ENCODE measurements at regions not wholly inside any gene's neighbourhood (a gene's known extent, or its start where the extent isn't known, plus 50 kb on each side); places are given as distances from the start of the nearest gene placed in this dataset.

GRCh38 chr2:239471011-239471792, 70.4 kb upstream of the HDAC4 start:
- peaks cover 29% of the 10 kb centered on the region for H3K27me3 Mint-ChIP-seq (ENCODE audit: insufficient read depth, unreplicated experiment)
- H3K27ac Mint-ChIP-seq (ENCODE audit: low read depth, unreplicated experiment) = no peak overlapping the region
- no peaks in the 10 kb centered on the region for H3K9me3 Mint-ChIP-seq (ENCODE audit: unreplicated experiment)
- no TSS peak for BruUV-seq (replicated peaks)
- no peaks in the 10 kb centered on the region for H3K4me1 Mint-ChIP-seq (ENCODE audit: insufficient read depth, unreplicated experiment)
- no peak overlapping the region for H3K4me3 Mint-ChIP-seq (ENCODE audit: unreplicated experiment)
- no peaks in the 10 kb centered on the region for H3K36me3 Mint-ChIP-seq (ENCODE audit: insufficient read depth, unreplicated experiment)
- ChIA-PET POLR2A (no interaction called here), CTCF (no interaction called here)
- no peak for DNase-seq (ENCODE audit: unreplicated experiment)
- no peak for TF ChIP-seq CTCF (IDR thresholded peaks at IDR 0.05; ENCODE audit: unreplicated experiment)
- intact Hi-C loops (cut with micrococcal nuclease) = no loop called here

GRCh38 chr2:239470151-239470900, 69.5 kb upstream of the HDAC4 start:
- DNase-seq (ENCODE audit: unreplicated experiment) = no peak
- no peak for TF ChIP-seq CTCF (IDR thresholded peaks at IDR 0.05; ENCODE audit: unreplicated experiment)
- Mint-ChIP-seq H3K27me3 (ENCODE audit: insufficient read depth, unreplicated experiment) (peaks cover 29% of the 10 kb centered on the region), H3K36me3 (ENCODE audit: insufficient read depth, unreplicated experiment) (no peaks in the 10 kb centered on the region), H3K4me3 (ENCODE audit: unreplicated experiment) (no peak overlapping the region), H3K27ac (ENCODE audit: low read depth, unreplicated experiment) (no peak overlapping the region), H3K4me1 (ENCODE audit: insufficient read depth, unreplicated experiment) (peaks cover under 1% of the 10 kb centered on the region), H3K9me3 (ENCODE audit: unreplicated experiment) (no peaks in the 10 kb centered on the region)
- BruUV-seq (replicated peaks) = no TSS peak
- intact Hi-C loops (cut with micrococcal nuclease) = no loop called here
- ChIA-PET CTCF (no interaction called here), POLR2A (no interaction called here)

- no peak for DNase-seq (ENCODE audit: unreplicated experiment)
- H3K4me1 Mint-ChIP-seq (ENCODE audit: insufficient read depth, unreplicated experiment) = peaks cover 6% of the 10 kb centered on the region
- BruUV-seq (replicated peaks) = no TSS peak
- no peak overlapping the region for H3K27ac Mint-ChIP-seq (ENCODE audit: low read depth, unreplicated experiment)
- intact Hi-C loops (cut with micrococcal nuclease) = no loop called here
- no peak overlapping the region for H3K4me3 Mint-ChIP-seq (ENCODE audit: unreplicated experiment)
- no peaks in the 10 kb centered on the region for H3K9me3 Mint-ChIP-seq (ENCODE audit: unreplicated experiment)
- H3K27me3 Mint-ChIP-seq (ENCODE audit: insufficient read depth, unreplicated experiment) = peaks cover 24% of the 10 kb centered on the region
- no peak for TF ChIP-seq CTCF (IDR thresholded peaks at IDR 0.05; ENCODE audit: unreplicated experiment)
- ChIA-PET CTCF (no interaction called here), POLR2A (no interaction called here)
- no peaks in the 10 kb centered on the region for H3K36me3 Mint-ChIP-seq (ENCODE audit: insufficient read depth, unreplicated experiment)
Observed at GRCh38 chr2:239469106-239469960, 68.5 kb upstream of the HDAC4 start.

GRCh38 chr2:239468491-239469105, 67.8 kb upstream of the HDAC4 start:
- H3K27me3 Mint-ChIP-seq (ENCODE audit: insufficient read depth, unreplicated experiment) = peaks cover 17% of the 10 kb centered on the region
- no peak for DNase-seq (ENCODE audit: unreplicated experiment)
- ChIA-PET CTCF (no interaction called here), POLR2A (no interaction called here)
- H3K4me3 Mint-ChIP-seq (ENCODE audit: unreplicated experiment) = no peak overlapping the region
- peaks cover 6% of the 10 kb centered on the region for H3K4me1 Mint-ChIP-seq (ENCODE audit: insufficient read depth, unreplicated experiment)
- intact Hi-C loops (cut with micrococcal nuclease) = no loop called here
- no peak for TF ChIP-seq CTCF (IDR thresholded peaks at IDR 0.05; ENCODE audit: unreplicated experiment)
- no peak overlapping the region for H3K27ac Mint-ChIP-seq (ENCODE audit: low read depth, unreplicated experiment)
- no TSS peak for BruUV-seq (replicated peaks)
- H3K9me3 Mint-ChIP-seq (ENCODE audit: unreplicated experiment) = no peaks in the 10 kb centered on the region
- H3K36me3 Mint-ChIP-seq (ENCODE audit: insufficient read depth, unreplicated experiment) = no peaks in the 10 kb centered on the region

Data from MCF 10A (cell line).